ENCODE measurements at regions not wholly inside any gene's neighbourhood (a gene's known extent, or its start where the extent isn't known, plus 50 kb on each side); places are given as distances from the start of the nearest gene placed in this dataset.

DNA sequence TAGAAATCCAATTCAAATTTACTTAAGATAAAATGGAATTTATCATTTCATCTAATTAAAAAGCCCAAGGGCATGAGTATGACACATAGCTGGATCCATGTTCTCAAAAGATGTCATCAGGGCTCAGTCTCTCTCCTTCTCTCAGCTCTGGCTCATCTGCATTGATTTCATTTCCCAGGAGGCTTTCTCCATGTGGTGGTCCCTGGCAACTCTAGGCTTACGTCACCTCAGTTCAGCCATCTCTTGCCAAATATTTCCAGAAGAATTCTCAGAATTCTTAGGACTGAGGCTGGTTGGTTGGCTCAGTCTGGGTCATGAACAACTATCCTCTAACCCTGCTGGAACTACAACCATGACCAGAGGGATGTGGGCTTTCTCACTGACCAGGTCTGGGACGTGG, 65.3 kb downstream of the FOS start:
- H2AK5ac ChIP-seq (ENCODE audit: low read depth, low read length) = no peak overlapping the region
- H3K4me3 ChIP-seq (ENCODE audit: insufficient read depth, low read depth, low read length) = no peak overlapping the region
- H3K9ac ChIP-seq (ENCODE audit: low read depth, low read length) = no peak overlapping the region
- H3K14ac ChIP-seq (replicated peaks; ENCODE audit: low read depth, low read length) = no peak overlapping the region
- no peaks in the 10 kb centered on the region for H4K20me1 ChIP-seq (ENCODE audit: insufficient read depth, low read length)
- 0 out of 2 replicates have a peak, but pooled peaks cover 3% of the 10 kb centered on the region for H3K9me3 ChIP-seq (ENCODE audit: control insufficient read depth, insufficient read depth, low read length)
- H2BK5ac ChIP-seq (ENCODE audit: low read depth, low read length, poor library complexity, severe bottlenecking) = no peak overlapping the region
- no peaks in the 10 kb centered on the region for H3K36me3 ChIP-seq (ENCODE audit: control insufficient read depth, insufficient read depth, low read length)
- H4K5ac ChIP-seq (ENCODE audit: low read depth, low read length) = no peak overlapping the region
- ChIA-PET POLR2A (ENCODE audit: unreplicated experiment) (no interaction called here), CTCF (no interaction called here)
- DNase-seq (no peak), ATAC-seq (ENCODE audit: low read depth) (no peak)
- no peaks in the 10 kb centered on the region for H3K79me1 ChIP-seq (ENCODE audit: low read depth in 1 of 2, low read length in 2 of 2)
- H2BK20ac ChIP-seq (ENCODE audit: low read depth, low read length) = no peak overlapping the region
- H3K9me1 ChIP-seq (ENCODE audit: insufficient read depth, low read length) = no peaks in the 10 kb centered on the region
- dilution Hi-C loops (cut with HindIII; ENCODE audit: low sequenced_read_pairs, unreplicated experiment) = no loop called here
- H3K56ac ChIP-seq (ENCODE audit: extremely low read depth, insufficient read depth, low read length) = no peak overlapping the region
- WGBS, 2 experiments (ENCODE audit: extremely low coverage in 2 of 2, insufficient read length in 1 of 2) = no CpG with 5 or more reads among the region's 2 CpGs
- H3K23ac ChIP-seq (ENCODE audit: low read depth, low read length) = no peak overlapping the region
- no peak overlapping the region for H3K4me2 ChIP-seq (ENCODE audit: low read depth, low read length)
- intact Hi-C loops (cut with micrococcal nuclease) = no loop called here
- H2AK9ac ChIP-seq (replicated peaks; ENCODE audit: low read depth, low read length, poor library complexity) = no peak overlapping the region
- BruUV-seq (replicated peaks) = no TSS peak
- H2BK120ac ChIP-seq (ENCODE audit: low read depth, low read length) = no peak overlapping the region
- H4K8ac ChIP-seq (ENCODE audit: low read depth in 2 of 2, low read length in 2 of 2) = no peak overlapping the region
- TF ChIP-seq MXI1 (IDR thresholded peaks at IDR 0.05; ENCODE audit: borderline replicate concordance, low read depth, low read length) = no peak
- TF ChIP-seq, protein P1, sequence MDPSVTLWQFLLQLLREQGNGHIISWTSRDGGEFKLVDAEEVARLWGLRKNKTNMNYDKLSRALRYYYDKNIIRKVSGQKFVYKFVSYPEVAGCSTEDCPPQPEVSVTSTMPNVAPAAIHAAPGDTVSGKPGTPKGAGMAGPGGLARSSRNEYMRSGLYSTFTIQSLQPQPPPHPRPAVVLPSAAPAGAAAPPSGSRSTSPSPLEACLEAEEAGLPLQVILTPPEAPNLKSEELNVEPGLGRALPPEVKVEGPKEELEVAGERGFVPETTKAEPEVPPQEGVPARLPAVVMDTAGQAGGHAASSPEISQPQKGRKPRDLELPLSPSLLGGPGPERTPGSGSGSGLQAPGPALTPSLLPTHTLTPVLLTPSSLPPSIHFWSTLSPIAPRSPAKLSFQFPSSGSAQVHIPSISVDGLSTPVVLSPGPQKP (IDR thresholded peaks at IDR 0.05; ENCODE audit: borderline replicate concordance, low read depth, low read length) = no peak
- no peak for TF ChIP-seq CEBPB (IDR thresholded peaks at IDR 0.05; ENCODE audit: low read depth, low read length)
- no peak for TF ChIP-seq NFE2L2 (IDR thresholded peaks at IDR 0.05; ENCODE audit: low read depth, low read length)
- TF ChIP-seq MAFK (IDR thresholded peaks at IDR 0.05; ENCODE audit: low read depth, low read length) = no peak
- no peak for TF ChIP-seq SMC3 (IDR thresholded peaks at IDR 0.05; ENCODE audit: low read depth, low read length)
- TF ChIP-seq RAD21 (IDR thresholded peaks at IDR 0.05; ENCODE audit: low read length) = no peak
- TF ChIP-seq FOS (IDR thresholded peaks at IDR 0.05; ENCODE audit: low read depth, low read length) = no peak
- no peak for TF ChIP-seq MAZ (IDR thresholded peaks at IDR 0.05; ENCODE audit: borderline replicate concordance, low read depth, low read length)
- TF ChIP-seq CHD1 (IDR thresholded peaks at IDR 0.05; ENCODE audit: low read depth, low read length) = no peak
- TF ChIP-seq, protein P2, sequence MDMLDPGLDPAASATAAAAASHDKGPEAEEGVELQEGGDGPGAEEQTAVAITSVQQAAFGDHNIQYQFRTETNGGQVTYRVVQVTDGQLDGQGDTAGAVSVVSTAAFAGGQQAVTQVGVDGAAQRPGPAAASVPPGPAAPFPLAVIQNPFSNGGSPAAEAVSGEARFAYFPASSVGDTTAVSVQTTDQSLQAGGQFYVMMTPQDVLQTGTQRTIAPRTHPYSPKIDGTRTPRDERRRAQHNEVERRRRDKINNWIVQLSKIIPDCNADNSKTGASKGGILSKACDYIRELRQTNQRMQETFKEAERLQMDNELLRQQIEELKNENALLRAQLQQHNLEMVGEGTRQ (IDR thresholded peaks at IDR 0.05; ENCODE audit: low read depth, low read length) = no peak
- no peak for TF ChIP-seq RCOR1 (IDR thresholded peaks at IDR 0.05; ENCODE audit: insufficient replicate concordance, low read length)
- TF ChIP-seq BHLHE40 (IDR thresholded peaks at IDR 0.05; ENCODE audit: low read depth, low read length) = no peak
- TF ChIP-seq, protein P3, sequence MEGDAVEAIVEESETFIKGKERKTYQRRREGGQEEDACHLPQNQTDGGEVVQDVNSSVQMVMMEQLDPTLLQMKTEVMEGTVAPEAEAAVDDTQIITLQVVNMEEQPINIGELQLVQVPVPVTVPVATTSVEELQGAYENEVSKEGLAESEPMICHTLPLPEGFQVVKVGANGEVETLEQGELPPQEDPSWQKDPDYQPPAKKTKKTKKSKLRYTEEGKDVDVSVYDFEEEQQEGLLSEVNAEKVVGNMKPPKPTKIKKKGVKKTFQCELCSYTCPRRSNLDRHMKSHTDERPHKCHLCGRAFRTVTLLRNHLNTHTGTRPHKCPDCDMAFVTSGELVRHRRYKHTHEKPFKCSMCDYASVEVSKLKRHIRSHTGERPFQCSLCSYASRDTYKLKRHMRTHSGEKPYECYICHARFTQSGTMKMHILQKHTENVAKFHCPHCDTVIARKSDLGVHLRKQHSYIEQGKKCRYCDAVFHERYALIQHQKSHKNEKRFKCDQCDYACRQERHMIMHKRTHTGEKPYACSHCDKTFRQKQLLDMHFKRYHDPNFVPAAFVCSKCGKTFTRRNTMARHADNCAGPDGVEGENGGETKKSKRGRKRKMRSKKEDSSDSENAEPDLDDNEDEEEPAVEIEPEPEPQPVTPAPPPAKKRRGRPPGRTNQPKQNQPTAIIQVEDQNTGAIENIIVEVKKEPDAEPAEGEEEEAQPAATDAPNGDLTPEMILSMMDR (conservative IDR thresholded peaks at IDR 0.05; ENCODE audit: low read depth, low read length) = no peak
- no peak for TF ChIP-seq POLR2A (IDR thresholded peaks at IDR 0.05; ENCODE audit: low read depth, low read length)
- TF ChIP-seq RFX5 (IDR thresholded peaks at IDR 0.05; ENCODE audit: low read depth, low read length) = no peak
- H3K18ac ChIP-seq (ENCODE audit: low read depth, low read length) = no peak overlapping the region
- in situ Hi-C loops (cut with MboI; ENCODE audit: low sequenced_read_pairs) = no loop called here
- H3K27me3 ChIP-seq (ENCODE audit: control insufficient read depth, insufficient read depth, low read length) = peaks cover 50% of the 10 kb centered on the region
- no peak overlapping the region for H3K4ac ChIP-seq (ENCODE audit: low read depth, low read length)
- no peak overlapping the region for H2BK15ac ChIP-seq (ENCODE audit: low read depth, low read length)
- H4K91ac ChIP-seq (ENCODE audit: insufficient read depth, low read depth, low read length) = no peak overlapping the region
- H3K27ac ChIP-seq (ENCODE audit: insufficient read depth, low read length) = no peak overlapping the region
- H3K4me1 ChIP-seq (ENCODE audit: control insufficient read depth, insufficient read depth, low read length) = no peaks in the 10 kb centered on the region
- H2AFZ ChIP-seq (replicated peaks; ENCODE audit: low read length, poor library complexity) = no peak overlapping the region
